Panc1 (cell line): ENCODE measurements at regions not wholly inside any gene's neighbourhood (a gene's known extent, or its start where the extent isn't known, plus 50 kb on each side); places are given as distances from the start of the nearest gene placed in this dataset.

Source experiments
- ATAC-seq: fragments of 200-7000 bp; cut with Tn5 transposase; 2 replicates; pipeline ENCODE4 v1.9.1; 2020; ENCODE audit warnings: mild to moderate bottlenecking, moderate library complexity
- BruUV-seq: library from RNA; stranded (reverse); fragments of 400-500 nt; replicated peaks from 2 replicates; lab custom pipeline; 2021; lab: Mats Ljungman, UMichigan
- CTCF ChIA-PET: fragments of 300-600 bp; sonication (Branson Sonifier 250); formaldehyde crosslinking; loops from one replicate; lab custom pipeline; 2022; ENCODE audit warnings: antibody characterized with exemption; lab: Charles Lee
- POLR2A ChIA-PET: fragments of 300-600 bp; sonication (Branson Sonifier 250); formaldehyde crosslinking; loops from one replicate; lab custom pipeline; 2022; ENCODE audit warnings: antibody characterized with exemption; lab: Charles Lee
- DNase-seq: peaks from one replicate; pipeline ENCODE4 v3.0.0-alpha.2; 2010; ENCODE audit warnings: low read depth, low spot score
- H3K27ac ChIP-seq: 2 replicates; pipeline ENCODE4 v1.5.1; 2011; ENCODE audit warnings: mild to moderate bottlenecking, low read length, inconsistent platforms
- H3K27me3 ChIP-seq: fragments of 200-500 bp; sonication (Bioruptor generic); 2 replicates; pipeline ENCODE4 v1.6.0; 2014; ENCODE audit warnings: low read length, inconsistent platforms; ENCODE audit not compliant: control insufficient read depth, insufficient read depth
- H3K36me3 ChIP-seq: fragments of 200-500 bp; sonication (Bioruptor generic); 2 replicates; pipeline ENCODE4 v1.5.1; 2014; ENCODE audit warnings: inconsistent platforms, mild to moderate bottlenecking, low read length, moderate library complexity; ENCODE audit not compliant: control insufficient read depth, insufficient read depth
- H3K4me1 ChIP-seq: 2 replicates; pipeline ENCODE4 v1.5.1; 2011; ENCODE audit warnings: inconsistent platforms, mild to moderate bottlenecking, low read length, moderate library complexity; ENCODE audit not compliant: control insufficient read depth, insufficient read depth
- H3K4me3 ChIP-seq, 2 experiments: 2 replicates each; pipeline ENCODE4 v1.5.1; 2011 to 2012; ENCODE audit warnings: low read depth in 2 of 2, low read length in 2 of 2, mild to moderate bottlenecking in 2 of 2, inconsistent platforms in 1 of 2, moderate library complexity in 1 of 2
- H3K9me3 ChIP-seq: fragments of 200-500 bp; sonication (Bioruptor generic); 2 replicates; pipeline ENCODE4 v1.5.1; 2014; ENCODE audit warnings: low read depth, mild to moderate bottlenecking, inconsistent platforms, low read length, moderate library complexity; ENCODE audit not compliant: control insufficient read depth, insufficient read depth
- POLR2AphosphoS5 ChIP-seq: IDR thresholded peaks from 2 replicates; pipeline ENCODE4 v1.6.1; 2012; ENCODE audit warnings: mild to moderate bottlenecking, low read depth, low read length, moderate library complexity
- SIN3A ChIP-seq: IDR thresholded peaks from 2 replicates; pipeline ENCODE4 v1.6.1; 2012; ENCODE audit warnings: low read depth, mild to moderate bottlenecking, low read length, moderate library complexity, borderline replicate concordance; ENCODE audit not compliant: insufficient read depth
- TCF7L2 ChIP-seq: IDR thresholded peaks from 2 replicates; pipeline ENCODE4 v1.6.1; 2011; ENCODE audit warnings: mild to moderate bottlenecking, low read depth, low read length, inconsistent platforms
- in situ Hi-C: cut with HindIII; loops from 2 replicates; pipeline ENCODE4 v1.10.0; 2016; ENCODE audit warnings: low sequenced_read_pairs, low pct_unique_long_range_greater_than_20kb
- intact Hi-C: fragments of 100-400 bp; cut with micrococcal nuclease; formaldehyde crosslinking; loops from one replicate; pipeline ENCODE4 v1.10.0; 2022; ENCODE audit not compliant: unreplicated experiment
- TF ChIP-seq, protein P1 (sequence below): fragments of 450-650 bp; IDR thresholded peaks from 2 replicates; pipeline ENCODE4 v1.5.1; 2017; ENCODE audit warnings: mild to moderate bottlenecking
- TF ChIP-seq, protein P2 (sequence below), 2 experiments: IDR thresholded peaks; 2 replicates each; pipeline ENCODE4 v1.6.1; 2011 to 2012; ENCODE audit warnings: low read depth in 2 of 2, control low read depth in 1 of 2, low read length in 1 of 2, mild to moderate bottlenecking in 1 of 2, moderate library complexity in 1 of 2; ENCODE audit not compliant: insufficient read depth in 1 of 2

DNA sequence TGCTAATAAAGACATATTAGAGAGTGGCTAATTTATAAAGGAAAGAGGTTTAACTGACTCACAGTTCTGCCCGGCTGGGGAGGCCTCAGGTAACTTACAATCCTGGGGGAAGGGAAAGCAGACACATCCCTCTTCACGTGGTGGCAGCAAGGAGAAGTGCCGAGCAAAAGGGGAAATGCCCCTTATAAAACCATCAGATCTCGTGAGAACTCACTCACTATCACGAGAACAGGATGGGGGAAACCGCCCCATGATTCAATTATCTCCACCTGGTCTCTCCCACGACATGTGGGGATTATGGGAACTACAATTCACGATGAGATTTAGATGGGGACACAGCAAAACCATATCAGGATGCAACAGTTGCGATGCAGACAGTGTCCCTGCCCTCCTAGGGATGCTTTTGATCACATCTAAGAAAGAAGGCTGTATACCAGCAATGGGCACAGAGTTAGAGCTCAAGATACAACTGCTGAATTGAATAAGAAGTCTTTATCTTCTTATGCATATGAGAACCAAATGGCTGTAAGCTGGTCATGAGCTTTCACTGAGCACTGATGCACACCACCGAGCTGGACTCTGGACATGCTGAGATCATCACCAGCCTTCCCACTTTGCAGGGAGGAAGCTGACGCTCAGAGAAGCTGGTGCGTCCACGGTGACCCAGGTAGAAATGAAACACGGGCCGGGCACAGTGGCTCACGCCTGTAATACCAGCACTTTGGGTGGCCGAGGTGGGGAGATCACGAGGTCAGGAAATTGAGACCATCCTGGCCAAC, 255.2 kb downstream of the MN1 start:
- POLR2A ChIA-PET: no interaction called here
- no peaks in the 10 kb centered on the region for H3K9me3 ChIP-seq
- no peaks in the 10 kb centered on the region for H3K4me1 ChIP-seq
- ATAC-seq: no peak
- H3K27me3 ChIP-seq: no peaks in the 10 kb centered on the region; the same call in 1 of the 2 replicates
- H3K27ac ChIP-seq: no peak overlapping the region
- no peaks in the 10 kb centered on the region for H3K36me3 ChIP-seq
- TF ChIP-seq, protein P1, sequence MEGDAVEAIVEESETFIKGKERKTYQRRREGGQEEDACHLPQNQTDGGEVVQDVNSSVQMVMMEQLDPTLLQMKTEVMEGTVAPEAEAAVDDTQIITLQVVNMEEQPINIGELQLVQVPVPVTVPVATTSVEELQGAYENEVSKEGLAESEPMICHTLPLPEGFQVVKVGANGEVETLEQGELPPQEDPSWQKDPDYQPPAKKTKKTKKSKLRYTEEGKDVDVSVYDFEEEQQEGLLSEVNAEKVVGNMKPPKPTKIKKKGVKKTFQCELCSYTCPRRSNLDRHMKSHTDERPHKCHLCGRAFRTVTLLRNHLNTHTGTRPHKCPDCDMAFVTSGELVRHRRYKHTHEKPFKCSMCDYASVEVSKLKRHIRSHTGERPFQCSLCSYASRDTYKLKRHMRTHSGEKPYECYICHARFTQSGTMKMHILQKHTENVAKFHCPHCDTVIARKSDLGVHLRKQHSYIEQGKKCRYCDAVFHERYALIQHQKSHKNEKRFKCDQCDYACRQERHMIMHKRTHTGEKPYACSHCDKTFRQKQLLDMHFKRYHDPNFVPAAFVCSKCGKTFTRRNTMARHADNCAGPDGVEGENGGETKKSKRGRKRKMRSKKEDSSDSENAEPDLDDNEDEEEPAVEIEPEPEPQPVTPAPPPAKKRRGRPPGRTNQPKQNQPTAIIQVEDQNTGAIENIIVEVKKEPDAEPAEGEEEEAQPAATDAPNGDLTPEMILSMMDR: no peak
- TF ChIP-seq POLR2AphosphoS5 (no peak), TCF7L2 (no peak), SIN3A (no peak)
- TF ChIP-seq, protein P2, sequence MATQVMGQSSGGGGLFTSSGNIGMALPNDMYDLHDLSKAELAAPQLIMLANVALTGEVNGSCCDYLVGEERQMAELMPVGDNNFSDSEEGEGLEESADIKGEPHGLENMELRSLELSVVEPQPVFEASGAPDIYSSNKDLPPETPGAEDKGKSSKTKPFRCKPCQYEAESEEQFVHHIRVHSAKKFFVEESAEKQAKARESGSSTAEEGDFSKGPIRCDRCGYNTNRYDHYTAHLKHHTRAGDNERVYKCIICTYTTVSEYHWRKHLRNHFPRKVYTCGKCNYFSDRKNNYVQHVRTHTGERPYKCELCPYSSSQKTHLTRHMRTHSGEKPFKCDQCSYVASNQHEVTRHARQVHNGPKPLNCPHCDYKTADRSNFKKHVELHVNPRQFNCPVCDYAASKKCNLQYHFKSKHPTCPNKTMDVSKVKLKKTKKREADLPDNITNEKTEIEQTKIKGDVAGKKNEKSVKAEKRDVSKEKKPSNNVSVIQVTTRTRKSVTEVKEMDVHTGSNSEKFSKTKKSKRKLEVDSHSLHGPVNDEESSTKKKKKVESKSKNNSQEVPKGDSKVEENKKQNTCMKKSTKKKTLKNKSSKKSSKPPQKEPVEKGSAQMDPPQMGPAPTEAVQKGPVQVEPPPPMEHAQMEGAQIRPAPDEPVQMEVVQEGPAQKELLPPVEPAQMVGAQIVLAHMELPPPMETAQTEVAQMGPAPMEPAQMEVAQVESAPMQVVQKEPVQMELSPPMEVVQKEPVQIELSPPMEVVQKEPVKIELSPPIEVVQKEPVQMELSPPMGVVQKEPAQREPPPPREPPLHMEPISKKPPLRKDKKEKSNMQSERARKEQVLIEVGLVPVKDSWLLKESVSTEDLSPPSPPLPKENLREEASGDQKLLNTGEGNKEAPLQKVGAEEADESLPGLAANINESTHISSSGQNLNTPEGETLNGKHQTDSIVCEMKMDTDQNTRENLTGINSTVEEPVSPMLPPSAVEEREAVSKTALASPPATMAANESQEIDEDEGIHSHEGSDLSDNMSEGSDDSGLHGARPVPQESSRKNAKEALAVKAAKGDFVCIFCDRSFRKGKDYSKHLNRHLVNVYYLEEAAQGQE (IDR thresholded peaks at IDR 0.05; ENCODE audit: insufficient read depth in 1 of 2, low read depth in 2 of 2, low read length in 1 of 2): no peak
- no peak for DNase-seq
- CTCF ChIA-PET: no interaction called here
- no peak overlapping the region for H3K4me3 ChIP-seq
- in situ Hi-C loops: no loop called here
- BruUV-seq: no TSS peak
- intact Hi-C loops: no loop called here

DNA sequence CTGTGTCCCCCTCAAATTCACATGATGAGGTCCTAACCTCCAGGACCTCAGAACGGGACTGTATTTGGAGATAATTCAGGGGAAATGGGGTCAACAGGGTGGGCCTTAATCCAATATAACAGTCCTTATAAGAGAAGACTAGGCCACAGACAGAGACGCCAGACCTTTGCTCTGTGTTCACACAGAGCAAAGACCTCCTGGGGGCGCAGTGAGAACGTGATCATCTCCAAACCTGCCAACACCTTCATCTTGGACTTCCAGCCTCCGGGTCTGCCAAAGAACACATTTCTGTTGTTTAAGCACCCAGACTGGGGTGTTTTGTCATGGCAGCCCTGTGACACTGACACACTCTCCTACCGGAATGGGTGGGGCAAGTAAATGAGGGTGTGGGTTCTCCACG, 250.2 kb downstream of the MN1 start:
- no peak overlapping the region for H3K27ac ChIP-seq
- in situ Hi-C loops (no loop called here), intact Hi-C loops (no loop called here)
- no TSS peak for BruUV-seq
- POLR2A ChIA-PET: no interaction called here
- no peak overlapping the region for H3K4me3 ChIP-seq
- H3K9me3 ChIP-seq: no peaks in the 10 kb centered on the region
- no peak for DNase-seq
- CTCF ChIA-PET: no interaction called here
- TF ChIP-seq TCF7L2: no peak
- TF ChIP-seq SIN3A: no peak
- TF ChIP-seq POLR2AphosphoS5: no peak
- TF ChIP-seq, protein P1: no peak
- TF ChIP-seq, protein P2 (IDR thresholded peaks at IDR 0.05; ENCODE audit: insufficient read depth in 1 of 2, low read depth in 2 of 2, low read length in 1 of 2): no peak
- no peaks in the 10 kb centered on the region for H3K27me3 ChIP-seq
- no peaks in the 10 kb centered on the region for H3K36me3 ChIP-seq
- no peak for ATAC-seq
- H3K4me1 ChIP-seq: no peaks in the 10 kb centered on the region
